Muscle layer of colon (tissue), 2 donors: ENCODE measurements at regions not wholly inside any gene's neighbourhood (a gene's known extent, or its start where the extent isn't known, plus 50 kb on each side); places are given as distances from the start of the nearest gene placed in this dataset.
"Not testable (repeated sequence)": the region's sequence is repeated elsewhere in the genome, so short reads cannot be mapped to it uniquely, and the experiment has no call there.

Source experiments
- H3K27ac ChIP-seq: one replicate; pipeline ENCODE4 v1.7.0; 2013; ENCODE audit warnings: low read depth, mild to moderate bottlenecking, low read length, moderate library complexity
- H3K27me3 ChIP-seq, 2 donors: one replicate each; pipeline ENCODE4 v1.7.0; 2013; ENCODE audit warnings: low read length in 2 of 2, mild to moderate bottlenecking in 2 of 2; ENCODE audit not compliant: insufficient read depth in 2 of 2, control insufficient read depth in 1 of 2
- H3K36me3 ChIP-seq: one replicate; pipeline ENCODE4 v1.7.0; 2013; ENCODE audit warnings: mild to moderate bottlenecking, low read length; ENCODE audit not compliant: insufficient read depth
- H3K4me1 ChIP-seq: one replicate; pipeline ENCODE4 v1.7.0; 2013; ENCODE audit warnings: mild to moderate bottlenecking, low read length; ENCODE audit not compliant: insufficient read depth
- H3K4me3 ChIP-seq, 2 donors: one replicate each; pipeline ENCODE4 v1.7.0; 2013; ENCODE audit warnings: low read length in 2 of 2, low read depth in 1 of 2, mild to moderate bottlenecking in 1 of 2, moderate library complexity in 1 of 2
- H3K9ac ChIP-seq: one replicate; pipeline ENCODE4 v1.7.0; 2013; ENCODE audit warnings: low read length
- H3K9me3 ChIP-seq: one replicate; pipeline ENCODE4 v1.7.0; 2013; ENCODE audit warnings: mild to moderate bottlenecking, low read length
- donor health status: abdominal sarcoma.
- donor health status: Adenocarcinoma of cecum.

GRCh38 chrX:46151332-46151731, 393.9 kb downstream of the ZNF674 start:
- H3K9ac ChIP-seq: not testable (repeated sequence)

GRCh38 chrX:46144566-46144965, 400.7 kb downstream of the ZNF674 start:
- Histone ChIP-seq H3K27ac (no peak overlapping the region), H3K36me3 (no peaks in the 10 kb centered on the region), H3K9me3 (no peaks in the 10 kb centered on the region), H3K4me1 (no peaks in the 10 kb centered on the region), H3K9ac (no peak overlapping the region), H3K4me3 (no peak overlapping the region), H3K27me3 (no peaks in the 10 kb centered on the region)

More at GRCh38 chrX:46151332-46151731, 393.9 kb downstream of the ZNF674 start:
- not testable (repeated sequence) for H3K27me3 ChIP-seq, H3K27ac ChIP-seq, H3K9me3 ChIP-seq, H3K36me3 ChIP-seq, H3K4me3 ChIP-seq, H3K4me1 ChIP-seq

- Histone ChIP-seq H3K9me3 (no peaks in the 10 kb centered on the region), H3K4me1 (no peaks in the 10 kb centered on the region), H3K4me3 (no peak overlapping the region), H3K36me3 (no peaks in the 10 kb centered on the region), H3K27me3 (peaks cover 0 to 8% of the 10 kb centered on the region in 2 donors), H3K27ac (no peak overlapping the region), H3K9ac (no peak overlapping the region)
Observed at GRCh38 chrX:46140272-46140671, 404.9 kb downstream of the ZNF674 start.

GRCh38 chrX:46130247-46130646, 415.0 kb downstream of the ZNF674 start:
- no peaks in the 10 kb centered on the region for H3K9me3 ChIP-seq
- no peaks in the 10 kb centered on the region for H3K36me3 ChIP-seq
- no peaks in the 10 kb centered on the region for H3K4me1 ChIP-seq
- no peak overlapping the region for H3K4me3 ChIP-seq
- no peak overlapping the region for H3K9ac ChIP-seq
- H3K27me3 ChIP-seq: no peaks in the 10 kb centered on the region
- H3K27ac ChIP-seq: no peak overlapping the region

GRCh38 chrX:46125111-46125510, 420.1 kb downstream of the ZNF674 start:
- no peaks in the 10 kb centered on the region for H3K9me3 ChIP-seq
- no peaks in the 10 kb centered on the region for H3K27me3 ChIP-seq
- H3K4me3 ChIP-seq: no peak overlapping the region
- H3K36me3 ChIP-seq: no peaks in the 10 kb centered on the region
- no peak overlapping the region for H3K9ac ChIP-seq
- no peak overlapping the region for H3K27ac ChIP-seq
- H3K4me1 ChIP-seq: no peaks in the 10 kb centered on the region

GRCh38 chrX:46117234-46117633, 428.0 kb downstream of the ZNF674 start:
- H3K4me1 ChIP-seq: no peaks in the 10 kb centered on the region
- H3K36me3 ChIP-seq: no peaks in the 10 kb centered on the region
- peaks cover 0 to 6% of the 10 kb centered on the region in 2 donors for H3K27me3 ChIP-seq
- H3K4me3 ChIP-seq: no peak overlapping the region
- no peak overlapping the region for H3K27ac ChIP-seq
- H3K9me3 ChIP-seq: no peaks in the 10 kb centered on the region
- H3K9ac ChIP-seq: no peak overlapping the region

- not testable (repeated sequence) for H3K4me1 ChIP-seq, H3K27ac ChIP-seq, H3K4me3 ChIP-seq, H3K9me3 ChIP-seq, H3K36me3 ChIP-seq, H3K27me3 ChIP-seq, H3K9ac ChIP-seq
Observed at GRCh38 chrX:46087310-46087709, 457.9 kb downstream of the ZNF674 start.

GRCh38 chrX:46080121-46080520, 465.1 kb downstream of the ZNF674 start:
- not testable (repeated sequence) for H3K27me3 ChIP-seq, H3K36me3 ChIP-seq, H3K27ac ChIP-seq, H3K4me3 ChIP-seq, H3K4me1 ChIP-seq, H3K9ac ChIP-seq, H3K9me3 ChIP-seq

GRCh38 chrX:46072791-46073190, 472.4 kb downstream of the ZNF674 start:
- no peaks in the 10 kb centered on the region for H3K27me3 ChIP-seq
- H3K27ac ChIP-seq: no peak overlapping the region
- H3K4me3 ChIP-seq: no peak overlapping the region
- H3K36me3 ChIP-seq: no peaks in the 10 kb centered on the region
- H3K4me1 ChIP-seq: no peaks in the 10 kb centered on the region
- H3K9ac ChIP-seq: no peak overlapping the region
- H3K9me3 ChIP-seq: no peaks in the 10 kb centered on the region

GRCh38 chrX:46072372-46072771, 472.8 kb downstream of the ZNF674 start:
- Histone ChIP-seq H3K27ac (no peak overlapping the region), H3K4me3 (no peak overlapping the region), H3K27me3 (no peaks in the 10 kb centered on the region), H3K36me3 (no peaks in the 10 kb centered on the region), H3K4me1 (no peaks in the 10 kb centered on the region), H3K9me3 (no peaks in the 10 kb centered on the region), H3K9ac (no peak overlapping the region)

GRCh38 chrX:46070421-46070820, 474.8 kb downstream of the ZNF674 start:
- Histone ChIP-seq H3K27ac (no peak overlapping the region), H3K36me3 (no peaks in the 10 kb centered on the region), H3K4me3 (no peak overlapping the region), H3K9ac (no peak overlapping the region), H3K27me3 (no peaks in the 10 kb centered on the region), H3K4me1 (no peaks in the 10 kb centered on the region), H3K9me3 (no peaks in the 10 kb centered on the region)

- no peak overlapping the region for H3K4me3 ChIP-seq
- no peak overlapping the region for H3K9ac ChIP-seq
Observed at GRCh38 chrX:46059316-46059715, 485.9 kb downstream of the ZNF674 start.

More at GRCh38 chrX:46059316-46059715, 485.9 kb downstream of the ZNF674 start:
- H3K4me1 ChIP-seq: no peaks in the 10 kb centered on the region
- no peaks in the 10 kb centered on the region for H3K27me3 ChIP-seq
- no peaks in the 10 kb centered on the region for H3K36me3 ChIP-seq
- no peaks in the 10 kb centered on the region for H3K9me3 ChIP-seq
- no peak overlapping the region for H3K27ac ChIP-seq
